ENCODE measurements at regions not wholly inside any gene's neighbourhood (a gene's known extent, or its start where the extent isn't known, plus 50 kb on each side); places are given as distances from the start of the nearest gene placed in this dataset.

- Histone ChIP-seq H3K27ac (no peak overlapping the region), H3K4me3 (no peak overlapping the region)
- TF ChIP-seq, protein P1, sequence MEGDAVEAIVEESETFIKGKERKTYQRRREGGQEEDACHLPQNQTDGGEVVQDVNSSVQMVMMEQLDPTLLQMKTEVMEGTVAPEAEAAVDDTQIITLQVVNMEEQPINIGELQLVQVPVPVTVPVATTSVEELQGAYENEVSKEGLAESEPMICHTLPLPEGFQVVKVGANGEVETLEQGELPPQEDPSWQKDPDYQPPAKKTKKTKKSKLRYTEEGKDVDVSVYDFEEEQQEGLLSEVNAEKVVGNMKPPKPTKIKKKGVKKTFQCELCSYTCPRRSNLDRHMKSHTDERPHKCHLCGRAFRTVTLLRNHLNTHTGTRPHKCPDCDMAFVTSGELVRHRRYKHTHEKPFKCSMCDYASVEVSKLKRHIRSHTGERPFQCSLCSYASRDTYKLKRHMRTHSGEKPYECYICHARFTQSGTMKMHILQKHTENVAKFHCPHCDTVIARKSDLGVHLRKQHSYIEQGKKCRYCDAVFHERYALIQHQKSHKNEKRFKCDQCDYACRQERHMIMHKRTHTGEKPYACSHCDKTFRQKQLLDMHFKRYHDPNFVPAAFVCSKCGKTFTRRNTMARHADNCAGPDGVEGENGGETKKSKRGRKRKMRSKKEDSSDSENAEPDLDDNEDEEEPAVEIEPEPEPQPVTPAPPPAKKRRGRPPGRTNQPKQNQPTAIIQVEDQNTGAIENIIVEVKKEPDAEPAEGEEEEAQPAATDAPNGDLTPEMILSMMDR (IDR thresholded peaks at IDR 0.05): no peak
- no peak for TF ChIP-seq POLR2A (IDR thresholded peaks at IDR 0.05)
These were observed 51.7 kb upstream of the NANOS1 start for GRCh38 chr10:118977835-118978234.

DNA sequence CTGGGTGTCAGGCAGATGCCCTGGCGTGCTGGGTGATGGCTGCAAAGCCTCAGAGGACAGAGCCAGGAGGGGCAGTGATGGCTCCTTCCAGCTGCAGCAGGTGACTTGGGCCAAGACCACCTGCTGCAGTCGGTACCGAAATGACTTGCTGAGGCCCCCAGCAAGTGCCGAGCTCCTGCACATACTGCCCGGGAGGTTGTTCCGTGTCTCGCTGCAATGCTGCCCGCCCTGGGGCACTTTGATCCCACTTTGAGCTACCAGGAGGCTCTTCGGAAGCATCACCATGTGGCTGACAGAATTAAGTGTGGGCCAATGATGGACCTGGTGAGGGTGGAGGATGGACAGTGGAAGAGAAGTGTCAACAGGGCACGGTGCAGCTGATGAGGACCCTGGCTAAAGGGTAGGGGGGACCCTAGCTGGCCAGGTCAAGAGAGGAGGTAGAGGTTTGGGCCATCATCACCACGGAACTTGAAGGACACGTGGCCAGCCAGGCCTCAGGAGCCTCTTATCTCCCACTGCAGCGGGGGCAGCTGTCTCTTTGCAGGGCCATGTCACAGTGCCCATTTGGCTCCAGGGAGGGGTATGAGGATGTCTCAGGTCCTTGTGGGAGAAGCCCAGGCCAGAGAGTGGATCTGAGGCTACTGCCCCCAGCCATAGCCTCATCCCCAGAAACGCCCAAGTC is 51.1 kb upstream of the NANOS1 start:
- Histone ChIP-seq H3K36me3 (ENCODE audit: low read depth, missing control alignments) (no peaks in the 10 kb centered on the region), H3K4me1 (no peaks in the 10 kb centered on the region), H3K27me3 (no peaks in the 10 kb centered on the region), H3K4me3 (no peak overlapping the region), H3K27ac (no peak overlapping the region), H3K9me3 (no peaks in the 10 kb centered on the region)
- intact Hi-C loops (cut with DNase I; ENCODE audit: low total_unique reads): no loop called here
- WGBS, 2 donors: 81 to 93% methylated on average over 9 to 14 of the region's 14 CpGs
- no peak for TF ChIP-seq POLR2A (IDR thresholded peaks at IDR 0.05)
- TF ChIP-seq, protein P1 (IDR thresholded peaks at IDR 0.05): no peak
- no peak for DNase-seq

More at GRCh38 chr10:118977835-118978234, 51.7 kb upstream of the NANOS1 start:
- WGBS, 2 donors: 82 to 87% methylated on average over 12 to 13 of the region's 13 CpGs
- Histone ChIP-seq H3K36me3 (ENCODE audit: low read depth, missing control alignments) (no peaks in the 10 kb centered on the region), H3K27me3 (no peaks in the 10 kb centered on the region), H3K9me3 (no peaks in the 10 kb centered on the region), H3K4me1 (no peaks in the 10 kb centered on the region)
- DNase-seq: no peak
- intact Hi-C loops (cut with DNase I; ENCODE audit: low total_unique reads): no loop called here

DNA sequence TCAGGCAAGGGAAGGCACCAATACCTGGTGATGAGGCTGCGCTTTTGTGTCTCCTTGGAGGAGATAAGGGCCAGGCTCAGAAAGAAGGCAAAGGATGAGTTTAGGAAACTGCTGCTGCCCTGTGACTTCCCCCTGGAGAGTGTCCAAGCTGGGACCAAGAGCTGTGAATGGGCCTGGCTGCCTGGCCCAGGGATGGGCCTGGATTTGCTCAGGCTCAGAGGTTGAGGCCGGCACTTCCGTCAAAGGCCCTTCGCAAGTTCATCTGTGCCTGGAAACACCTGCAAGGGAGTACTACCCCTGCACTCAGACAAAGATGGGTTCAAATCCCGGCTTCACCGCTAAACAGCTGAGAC is 50.5 kb upstream of the NANOS1 start:
- DNase-seq: no peak
- Histone ChIP-seq H3K9me3 (no peaks in the 10 kb centered on the region), H3K4me1 (no peaks in the 10 kb centered on the region), H3K27ac (no peak overlapping the region), H3K27me3 (no peaks in the 10 kb centered on the region), H3K36me3 (ENCODE audit: low read depth, missing control alignments) (no peaks in the 10 kb centered on the region), H3K4me3 (no peak overlapping the region)
- 93 to 98% methylated on average over 6 of the region's 6 CpGs for WGBS, 2 donors
- intact Hi-C loops (cut with DNase I; ENCODE audit: low total_unique reads): no loop called here
- TF ChIP-seq, protein P1 (IDR thresholded peaks at IDR 0.05): no peak
- no peak for TF ChIP-seq POLR2A (IDR thresholded peaks at IDR 0.05)

GRCh38 chr10:118979661-118980060 is 49.9 kb upstream of the NANOS1 start:
- Histone ChIP-seq H3K27me3 (no peaks in the 10 kb centered on the region), H3K4me3 (no peak overlapping the region), H3K9me3 (no peaks in the 10 kb centered on the region), H3K36me3 (ENCODE audit: low read depth, missing control alignments) (no peaks in the 10 kb centered on the region), H3K4me1 (no peaks in the 10 kb centered on the region), H3K27ac (no peak overlapping the region)
- intact Hi-C loops (cut with DNase I; ENCODE audit: low total_unique reads): no loop called here
- TF ChIP-seq, protein P1 (IDR thresholded peaks at IDR 0.05): no peak
- TF ChIP-seq POLR2A (IDR thresholded peaks at IDR 0.05): no peak
- DNase-seq: no peak
- WGBS, 2 donors: 93 to 95% methylated on average over 7 to 8 of the region's 8 CpGs

Measured in testis (tissue), 2 donors.